BJ (cell line): ENCODE measurements at regions not wholly inside any gene's neighbourhood (a gene's known extent, or its start where the extent isn't known, plus 50 kb on each side); places are given as distances from the start of the nearest gene placed in this dataset.

Experiments used
- CTCF ChIA-PET: fragments of 350-600 bp; formaldehyde crosslinking; extraction: SDS; loops from one replicate; lab custom pipeline; 2021; ENCODE audit warnings: antibody characterized with exemption, inconsistent platforms; lab: Yijun Ruan, JAX
- POLR2A ChIA-PET: fragments of 300-600 bp; sonication (Branson Sonifier 250); formaldehyde crosslinking; extraction: SDS; loops from one replicate; lab custom pipeline; 2021; ENCODE audit warnings: antibody characterized with exemption; lab: Charles Lee
- DNase-seq: peaks from one replicate; pipeline ENCODE4 v3.0.0-alpha.2; 2011; ENCODE audit warnings: low read depth
- H3K27me3 ChIP-seq: 2 replicates; pipeline ENCODE4 v1.6.0; 2011; ENCODE audit warnings: low read length; ENCODE audit not compliant: control insufficient read depth, insufficient read depth
- H3K36me3 ChIP-seq: 2 replicates; pipeline ENCODE4 v1.5.1; 2011; ENCODE audit warnings: low read length; ENCODE audit not compliant: control insufficient read depth, insufficient read depth
- H3K4me3 ChIP-seq: 2 replicates; pipeline ENCODE4 v1.5.1; 2011; ENCODE audit warnings: low read depth, mild to moderate bottlenecking, control low read depth, low read length
- TF ChIP-seq, protein P1 (sequence below): IDR thresholded peaks from 2 replicates; pipeline ENCODE4 v1.5.1; 2011; ENCODE audit warnings: low read depth, mild to moderate bottlenecking, control low read depth, inconsistent platforms, low read length, moderate library complexity; ENCODE audit not compliant: insufficient read depth

DNA sequence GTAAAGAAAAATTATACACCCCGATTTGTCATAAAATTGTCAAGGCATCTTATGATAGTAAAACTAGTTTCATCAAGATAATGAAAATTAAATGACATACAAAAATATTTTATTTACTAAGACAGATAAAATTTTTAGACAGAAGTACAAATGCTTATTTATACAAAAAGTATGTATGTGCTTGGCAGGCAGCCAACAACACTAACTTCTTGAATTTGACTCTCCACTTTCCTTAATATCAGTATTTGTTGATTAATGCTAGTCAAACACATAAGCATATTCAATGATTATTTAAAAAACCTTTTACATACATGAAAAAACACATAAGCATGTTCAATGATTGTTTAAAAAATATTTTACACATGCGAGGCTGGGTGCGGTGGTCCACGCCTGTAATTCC lies 1079.9 kb upstream of the CDH6 start:
- H3K36me3 ChIP-seq = no peaks in the 10 kb centered on the region
- TF ChIP-seq, protein P1, sequence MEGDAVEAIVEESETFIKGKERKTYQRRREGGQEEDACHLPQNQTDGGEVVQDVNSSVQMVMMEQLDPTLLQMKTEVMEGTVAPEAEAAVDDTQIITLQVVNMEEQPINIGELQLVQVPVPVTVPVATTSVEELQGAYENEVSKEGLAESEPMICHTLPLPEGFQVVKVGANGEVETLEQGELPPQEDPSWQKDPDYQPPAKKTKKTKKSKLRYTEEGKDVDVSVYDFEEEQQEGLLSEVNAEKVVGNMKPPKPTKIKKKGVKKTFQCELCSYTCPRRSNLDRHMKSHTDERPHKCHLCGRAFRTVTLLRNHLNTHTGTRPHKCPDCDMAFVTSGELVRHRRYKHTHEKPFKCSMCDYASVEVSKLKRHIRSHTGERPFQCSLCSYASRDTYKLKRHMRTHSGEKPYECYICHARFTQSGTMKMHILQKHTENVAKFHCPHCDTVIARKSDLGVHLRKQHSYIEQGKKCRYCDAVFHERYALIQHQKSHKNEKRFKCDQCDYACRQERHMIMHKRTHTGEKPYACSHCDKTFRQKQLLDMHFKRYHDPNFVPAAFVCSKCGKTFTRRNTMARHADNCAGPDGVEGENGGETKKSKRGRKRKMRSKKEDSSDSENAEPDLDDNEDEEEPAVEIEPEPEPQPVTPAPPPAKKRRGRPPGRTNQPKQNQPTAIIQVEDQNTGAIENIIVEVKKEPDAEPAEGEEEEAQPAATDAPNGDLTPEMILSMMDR = no peak
- DNase-seq = no peak
- H3K4me3 ChIP-seq = no peak overlapping the region
- ChIA-PET POLR2A (no interaction called here), CTCF (no interaction called here)
- no peaks in the 10 kb centered on the region for H3K27me3 ChIP-seq

DNA sequence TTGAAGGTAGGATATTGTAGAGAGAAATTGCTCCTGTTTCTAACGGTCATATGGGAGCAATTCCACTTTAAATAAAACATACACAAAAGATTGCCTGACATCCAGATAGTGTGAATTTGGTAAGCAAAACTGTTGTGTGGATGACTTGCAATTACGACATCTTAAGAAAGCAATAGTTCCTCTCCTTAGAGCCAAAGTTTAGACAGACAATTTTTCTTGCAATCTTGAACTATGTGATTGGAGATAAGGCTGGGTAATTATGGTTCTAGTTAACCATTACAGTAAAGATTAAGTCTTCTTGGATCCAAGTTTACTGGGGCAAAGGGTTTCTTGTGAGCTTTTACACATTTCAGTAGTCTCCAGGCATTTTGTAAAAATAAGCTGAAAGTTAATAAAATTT lies 1080.6 kb upstream of the CDH6 start:
- CTCF ChIA-PET = no interaction called here
- Histone ChIP-seq H3K36me3 (no peaks in the 10 kb centered on the region), H3K27me3 (no peaks in the 10 kb centered on the region), H3K4me3 (no peak overlapping the region)
- TF ChIP-seq, protein P1 = no peak
- POLR2A ChIA-PET = no interaction called here
- DNase-seq = no peak

DNA sequence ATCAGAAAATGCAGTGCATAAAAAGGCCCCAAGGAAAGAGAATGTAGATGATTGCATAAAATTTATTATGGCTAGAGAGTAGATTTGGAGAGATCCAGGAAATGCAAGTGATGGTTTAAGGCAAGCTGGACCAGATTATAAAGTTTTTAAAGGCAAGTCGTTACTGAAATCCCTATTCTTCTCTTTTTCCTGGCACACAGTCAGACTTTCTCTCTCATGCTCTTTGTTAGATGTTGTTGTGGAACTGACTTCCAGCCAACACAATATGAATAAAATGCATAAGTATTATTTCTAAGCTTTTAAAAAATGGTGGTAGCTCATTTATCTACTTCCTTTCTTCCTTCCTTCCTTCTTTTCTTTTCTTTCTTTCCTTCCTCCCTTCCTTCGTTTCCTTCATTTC lies 1085.4 kb upstream of the CDH6 start:
- no peak for DNase-seq
- H3K36me3 ChIP-seq = no peaks in the 10 kb centered on the region
- no peak overlapping the region for H3K4me3 ChIP-seq
- POLR2A ChIA-PET = no interaction called here
- CTCF ChIA-PET = no interaction called here
- no peaks in the 10 kb centered on the region for H3K27me3 ChIP-seq
- TF ChIP-seq, protein P1 = no peak

DNA sequence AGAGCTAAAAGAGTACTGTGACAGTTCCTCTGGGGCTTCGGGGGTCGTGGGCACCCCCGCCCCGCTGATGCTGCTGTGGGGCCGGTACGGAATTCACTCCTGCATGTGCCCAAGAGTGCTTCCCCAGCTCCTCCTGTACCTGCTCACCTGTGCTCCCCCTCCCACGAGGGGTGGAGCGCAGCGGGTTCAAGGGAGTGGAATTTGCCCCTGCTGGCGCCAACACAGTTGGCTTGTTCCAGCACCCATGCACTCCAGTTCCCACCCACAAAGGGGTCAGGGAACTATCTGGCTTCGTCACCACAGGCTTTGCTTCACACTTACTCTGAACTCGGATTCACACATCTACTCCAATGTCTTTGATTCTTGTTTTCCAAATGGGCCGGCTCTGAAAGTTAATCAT lies 1086.9 kb upstream of the CDH6 start:
- POLR2A ChIA-PET = no interaction called here
- TF ChIP-seq, protein P1 = no peak
- no peak overlapping the region for H3K4me3 ChIP-seq
- no peak for DNase-seq
- H3K36me3 ChIP-seq = no peaks in the 10 kb centered on the region
- CTCF ChIA-PET = no interaction called here
- no peaks in the 10 kb centered on the region for H3K27me3 ChIP-seq

DNA sequence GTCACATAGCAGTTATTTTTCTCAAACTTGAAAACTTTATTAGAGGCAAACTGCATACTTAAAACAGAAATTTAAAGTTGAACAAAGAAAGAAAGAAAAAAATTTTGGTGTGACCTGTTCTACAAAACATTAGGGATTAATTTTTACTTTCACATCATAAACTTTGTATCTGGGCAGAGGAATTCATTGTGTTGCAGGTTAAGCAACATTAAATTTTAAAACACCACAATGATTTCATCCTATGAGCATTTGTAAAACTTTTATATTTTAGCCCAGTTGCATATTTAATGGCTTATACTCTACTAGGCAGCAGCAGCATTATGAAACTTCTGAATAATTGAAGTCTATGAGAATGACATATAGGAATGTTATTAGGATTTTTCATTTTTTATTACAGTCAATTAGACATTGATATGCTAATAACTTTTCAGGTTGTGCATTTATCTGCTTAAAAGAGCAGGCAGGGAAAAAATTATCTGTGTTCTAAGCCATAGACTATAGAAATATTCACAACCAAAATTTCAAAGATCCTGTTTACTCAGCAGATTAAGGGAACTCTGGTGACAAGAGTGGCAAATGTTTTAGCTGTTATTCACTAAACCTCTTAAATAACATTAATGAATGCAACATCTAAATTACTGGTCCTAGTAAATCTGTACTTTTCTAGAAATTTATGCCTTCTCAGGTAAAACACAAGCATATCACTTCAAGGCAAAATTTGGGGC lies 1088.5 kb upstream of the CDH6 start:
- POLR2A ChIA-PET = no interaction called here
- DNase-seq = no peak
- TF ChIP-seq, protein P1 = no peak
- CTCF ChIA-PET = no interaction called here
- H3K27me3 ChIP-seq = no peaks in the 10 kb centered on the region
- H3K36me3 ChIP-seq = no peaks in the 10 kb centered on the region
- no peak overlapping the region for H3K4me3 ChIP-seq
